A673 (cell line): ENCODE measurements at regions not wholly inside any gene's neighbourhood (a gene's known extent, or its start where the extent isn't known, plus 50 kb on each side); places are given as distances from the start of the nearest gene placed in this dataset.
"Not testable (repeated sequence)": the region's sequence is repeated elsewhere in the genome, so short reads cannot be mapped to it uniquely, and the experiment has no call there.

ENCODE experiments used
- BruUV-seq: library from RNA; stranded (reverse); fragments of 400-500 nt; replicated peaks from 2 replicates; lab custom pipeline; 2021; lab: Mats Ljungman, UMichigan
- CTCF ChIA-PET: fragments of 300-600 bp; sonication (Branson Sonifier 250); formaldehyde crosslinking; loops from one replicate; lab custom pipeline; 2022; ENCODE audit warnings: antibody characterized with exemption; lab: Charles Lee
- POLR2A ChIA-PET: fragments of 300-600 bp; sonication (Branson Sonifier 250); formaldehyde crosslinking; loops from one replicate; lab custom pipeline; 2022; ENCODE audit warnings: antibody characterized with exemption; ENCODE audit not compliant: low non-redundant PET; lab: Charles Lee
- DNase-seq: peaks from one replicate; pipeline ENCODE4 v3.0.0-alpha.2; 2015; ENCODE audit warnings: low spot score
- H3K27ac ChIP-seq: fragments of 200-600 bp; sonication (generic); 2 replicates; pipeline ENCODE4 v1.5.1; 2016; ENCODE audit warnings: mixed run types, low read depth, mild to moderate bottlenecking, mixed read lengths, antibody characterized with exemption, low read length; ENCODE audit not compliant: poor library complexity, severe bottlenecking
- H3K27me3 ChIP-seq: fragments of 200-600 bp; sonication (generic); replicated peaks from 2 replicates; pipeline ENCODE4 v1.6.1; 2017; ENCODE audit warnings: mixed run types, low read depth, mild to moderate bottlenecking, mixed read lengths, antibody characterized with exemption, low read length; ENCODE audit not compliant: insufficient read depth, poor library complexity
- H3K36me3 ChIP-seq: fragments of 200-600 bp; sonication (generic); 2 replicates; pipeline ENCODE4 v1.6.1; 2016; ENCODE audit warnings: mixed run types, mild to moderate bottlenecking, mixed read lengths, antibody characterized with exemption, low read length; ENCODE audit not compliant: insufficient read depth, poor library complexity, severe bottlenecking
- H3K4me1 ChIP-seq: fragments of 200-600 bp; sonication (generic); 2 replicates; pipeline ENCODE4 v1.6.1; 2017; ENCODE audit warnings: mixed run types, mild to moderate bottlenecking, mixed read lengths, antibody characterized with exemption, low read length; ENCODE audit not compliant: insufficient read depth, poor library complexity, severe bottlenecking
- H3K4me3 ChIP-seq: fragments of 200-600 bp; sonication (generic); 2 replicates; pipeline ENCODE4 v1.5.1; 2016; ENCODE audit warnings: low read depth, mixed run types, mild to moderate bottlenecking, mixed read lengths, low read length; ENCODE audit not compliant: poor library complexity, severe bottlenecking
- H3K9me3 ChIP-seq: fragments of 200-600 bp; sonication (generic); 2 replicates; pipeline ENCODE4 v1.6.1; 2016; ENCODE audit warnings: mixed run types, low read depth, mild to moderate bottlenecking, mixed read lengths, antibody characterized with exemption, low read length; ENCODE audit not compliant: poor library complexity, severe bottlenecking
- EZH2 ChIP-seq: fragments of 200-600 bp; sonication (generic); IDR thresholded peaks from 2 replicates; pipeline ENCODE4 v1.6.1; 2017; ENCODE audit warnings: borderline replicate concordance, low read depth, mild to moderate bottlenecking, mixed read lengths, antibody characterized with exemption, low read length; ENCODE audit not compliant: poor library complexity, severe bottlenecking
- intact Hi-C: fragments of 100-400 bp; cut with micrococcal nuclease; formaldehyde crosslinking; loops from one replicate; pipeline ENCODE4 v1.10.0; 2022; ENCODE audit not compliant: unreplicated experiment
- TF ChIP-seq, protein P1 (sequence below): fragments of 300-800, 200-600 bp; sonication (generic); conservative IDR thresholded peaks from 2 replicates; pipeline ENCODE4 v1.5.1; 2017; ENCODE audit warnings: low read depth, mild to moderate bottlenecking, antibody characterized with exemption, low read length, moderate library complexity, mixed read lengths

DNA sequence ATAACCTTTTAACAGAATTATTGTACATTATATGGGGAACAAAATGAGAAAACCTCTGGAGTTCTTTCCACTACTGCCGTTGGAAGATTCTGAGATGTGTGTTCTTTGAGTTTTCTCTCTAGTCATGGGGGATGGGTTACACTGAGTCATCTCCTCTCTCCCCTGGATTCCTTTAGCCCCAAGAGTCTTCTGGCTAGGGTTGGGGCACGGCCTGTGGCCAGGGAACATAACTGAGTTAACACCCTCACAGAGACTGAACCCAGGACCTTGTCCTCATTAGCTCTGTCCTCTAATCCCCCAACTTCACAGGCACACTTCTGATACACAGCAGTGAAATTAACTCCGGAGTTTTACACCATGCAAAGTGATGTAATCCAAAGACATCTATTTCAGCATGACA lies 142.3 kb upstream of the F9 start:
- Histone ChIP-seq H3K4me1 (no peaks in the 10 kb centered on the region), H3K27ac (no peak overlapping the region), H3K36me3 (no peaks in the 10 kb centered on the region), H3K27me3 (no peaks in the 10 kb centered on the region), H3K4me3 (no peak overlapping the region), H3K9me3 (no peaks in the 10 kb centered on the region)
- intact Hi-C loops = no loop called here
- TF ChIP-seq, protein P1, sequence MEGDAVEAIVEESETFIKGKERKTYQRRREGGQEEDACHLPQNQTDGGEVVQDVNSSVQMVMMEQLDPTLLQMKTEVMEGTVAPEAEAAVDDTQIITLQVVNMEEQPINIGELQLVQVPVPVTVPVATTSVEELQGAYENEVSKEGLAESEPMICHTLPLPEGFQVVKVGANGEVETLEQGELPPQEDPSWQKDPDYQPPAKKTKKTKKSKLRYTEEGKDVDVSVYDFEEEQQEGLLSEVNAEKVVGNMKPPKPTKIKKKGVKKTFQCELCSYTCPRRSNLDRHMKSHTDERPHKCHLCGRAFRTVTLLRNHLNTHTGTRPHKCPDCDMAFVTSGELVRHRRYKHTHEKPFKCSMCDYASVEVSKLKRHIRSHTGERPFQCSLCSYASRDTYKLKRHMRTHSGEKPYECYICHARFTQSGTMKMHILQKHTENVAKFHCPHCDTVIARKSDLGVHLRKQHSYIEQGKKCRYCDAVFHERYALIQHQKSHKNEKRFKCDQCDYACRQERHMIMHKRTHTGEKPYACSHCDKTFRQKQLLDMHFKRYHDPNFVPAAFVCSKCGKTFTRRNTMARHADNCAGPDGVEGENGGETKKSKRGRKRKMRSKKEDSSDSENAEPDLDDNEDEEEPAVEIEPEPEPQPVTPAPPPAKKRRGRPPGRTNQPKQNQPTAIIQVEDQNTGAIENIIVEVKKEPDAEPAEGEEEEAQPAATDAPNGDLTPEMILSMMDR = no peak
- no peak for TF ChIP-seq EZH2
- no TSS peak for BruUV-seq
- POLR2A ChIA-PET = no interaction called here
- CTCF ChIA-PET = no interaction called here
- DNase-seq = no peak

DNA sequence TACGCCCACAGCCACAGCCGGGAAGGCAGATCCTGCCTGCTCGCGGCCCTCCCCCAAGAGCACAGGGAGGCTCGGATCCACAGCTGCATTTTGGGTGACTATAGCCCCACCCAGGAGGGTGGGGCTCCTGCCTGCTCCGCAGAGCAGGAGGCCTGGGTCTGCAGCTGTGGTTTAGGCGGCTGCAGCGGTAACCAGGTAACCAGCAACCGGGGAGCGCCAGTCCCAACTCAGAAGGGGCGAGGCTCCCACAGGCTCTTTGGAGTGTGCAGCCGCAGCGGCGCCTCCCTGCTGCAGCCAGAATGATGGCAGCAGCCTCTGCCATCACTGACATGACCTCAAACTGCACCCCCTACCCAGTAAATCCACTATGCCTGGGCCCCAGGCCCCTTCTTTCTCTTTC lies 148.0 kb upstream of the F9 start:
- intact Hi-C loops = no loop called here
- Histone ChIP-seq H3K4me3 (no peak overlapping the region), H3K27ac (no peak overlapping the region), H3K27me3 (no peaks in the 10 kb centered on the region), H3K36me3 (no peaks in the 10 kb centered on the region), H3K9me3 (no peaks in the 10 kb centered on the region), H3K4me1 (no peaks in the 10 kb centered on the region)
- no peak for DNase-seq
- no TSS peak for BruUV-seq
- CTCF ChIA-PET = no interaction called here
- POLR2A ChIA-PET = no interaction called here
- TF ChIP-seq, protein P1 = no peak
- TF ChIP-seq EZH2 = no peak

DNA sequence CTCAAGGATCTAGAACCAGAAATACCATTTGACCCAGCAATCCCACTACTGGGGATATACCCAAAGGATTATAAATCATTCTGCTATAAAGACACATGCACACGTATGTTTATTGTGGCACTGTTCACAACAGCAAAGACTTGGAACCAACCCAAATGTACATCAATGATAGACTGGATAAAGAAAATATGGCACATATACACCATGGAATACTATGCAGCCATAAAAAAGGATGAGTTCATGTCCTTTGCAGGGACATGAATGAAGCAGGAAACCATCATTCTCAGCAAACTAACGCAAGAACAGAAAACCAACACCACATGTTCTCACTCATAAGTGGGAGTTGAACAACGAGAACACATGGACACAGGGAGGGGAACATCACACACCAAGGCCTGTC lies 154.0 kb upstream of the F9 start:
- H3K9me3 ChIP-seq, BruUV-seq, POLR2A ChIA-PET, H3K27ac ChIP-seq, H3K36me3 ChIP-seq, H3K4me1 ChIP-seq, H3K27me3 ChIP-seq, H3K4me3 ChIP-seq, CTCF ChIA-PET, intact Hi-C loops, DNase-seq: not testable (repeated sequence)

DNA sequence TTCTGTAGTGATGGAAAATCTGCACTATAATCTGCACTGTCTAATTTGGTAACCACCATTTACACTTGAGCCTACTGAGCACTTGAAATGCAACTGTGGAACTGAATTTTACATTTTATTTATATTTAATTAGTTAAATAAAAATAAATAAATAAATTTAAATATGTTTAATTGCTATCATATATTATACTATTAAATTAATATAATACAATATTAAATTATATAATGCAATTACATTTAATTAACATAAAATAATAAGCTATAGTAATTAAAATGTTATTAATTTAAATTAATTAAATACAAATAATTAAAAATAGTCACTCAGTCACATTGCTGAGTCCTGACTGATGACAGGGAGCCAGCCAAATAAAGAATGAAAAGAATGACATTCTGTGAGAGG lies 170.2 kb upstream of the F9 start:
- intact Hi-C loops = no loop called here
- POLR2A ChIA-PET = no interaction called here
- CTCF ChIA-PET = no interaction called here
- no peaks in the 10 kb centered on the region for H3K9me3 ChIP-seq
- no peak overlapping the region for H3K4me3 ChIP-seq
- H3K27ac ChIP-seq = no peak overlapping the region
- no peaks in the 10 kb centered on the region for H3K27me3 ChIP-seq
- no peaks in the 10 kb centered on the region for H3K4me1 ChIP-seq
- no peaks in the 10 kb centered on the region for H3K36me3 ChIP-seq
- no peak for DNase-seq
- no peak for TF ChIP-seq EZH2
- TF ChIP-seq, protein P1 = no peak
- BruUV-seq = no TSS peak

DNA sequence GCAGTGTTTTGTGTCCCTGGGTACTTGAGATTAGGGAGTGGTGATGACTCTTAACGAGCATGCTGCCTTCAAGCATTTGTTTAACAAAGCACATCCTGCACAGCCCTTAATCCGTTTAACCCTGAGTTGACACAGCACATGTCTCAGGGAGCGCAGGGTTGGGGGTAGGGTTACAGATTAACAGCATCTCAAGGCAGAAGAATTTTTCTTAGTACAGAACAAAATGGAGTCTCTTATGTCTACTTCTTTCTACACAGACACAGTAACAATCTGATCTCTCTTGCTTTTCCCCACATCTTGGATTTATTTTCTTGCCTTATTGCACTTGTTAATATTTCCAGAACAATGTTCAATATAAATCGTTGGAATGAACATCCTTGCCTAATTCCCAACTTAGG lies 187.9 kb upstream of the F9 start:
- intact Hi-C loops, BruUV-seq, H3K4me3 ChIP-seq, H3K9me3 ChIP-seq, CTCF ChIA-PET, H3K36me3 ChIP-seq, H3K4me1 ChIP-seq, H3K27me3 ChIP-seq, H3K27ac ChIP-seq, POLR2A ChIA-PET: not testable (repeated sequence)
- peak; percentile 72 for DNase-seq
